Stimulated activated CD8-positive, alpha-beta memory T cell treated with anti-CD3 and anti-CD28 coated beads, Interleukin-4, amount 100 ng/mL, for 48 hours (primary cell): ENCODE measurements at regions not wholly inside any gene's neighbourhood (a gene's known extent, or its start where the extent isn't known, plus 50 kb on each side); places are given as distances from the start of the nearest gene placed in this dataset.
"Not testable (repeated sequence)": the region's sequence is repeated elsewhere in the genome, so short reads cannot be mapped to it uniquely, and the experiment has no call there.

ENCODE experiments used
- DNase-seq: peaks from one replicate; pipeline ENCODE4 v3.0.0-alpha.2; 2020

GRCh38 chr9:99650187-99650874, 171.4 kb upstream of the NR4A3 start:
- DNase-seq = no peak

GRCh38 chr9:99660191-99660636, 161.5 kb upstream of the NR4A3 start:
- no peak for DNase-seq

- no peak for DNase-seq
Observed at GRCh38 chr9:99663297-99663696, 158.4 kb upstream of the NR4A3 start.

GRCh38 chr9:99663856-99664255, 157.8 kb upstream of the NR4A3 start:
- DNase-seq = no peak

GRCh38 chr9:99666571-99666970, 155.1 kb upstream of the NR4A3 start:
- DNase-seq = no peak

GRCh38 chr9:99670886-99671285, 150.8 kb upstream of the NR4A3 start:
- not testable (repeated sequence) for DNase-seq

- no peak for DNase-seq
Observed at GRCh38 chr9:99677281-99677680, 144.4 kb upstream of the NR4A3 start.

- no peak for DNase-seq
Observed at GRCh38 chr9:99678566-99678965, 143.1 kb upstream of the NR4A3 start.

- no peak for DNase-seq
Observed at GRCh38 chr9:99680191-99680590, 141.5 kb upstream of the NR4A3 start.

- no peak for DNase-seq
Observed at GRCh38 chr9:99681113-99681512, 140.6 kb upstream of the NR4A3 start.

GRCh38 chr9:99682378-99682777, 139.3 kb upstream of the NR4A3 start:
- DNase-seq = no peak

GRCh38 chr9:99682870-99683269, 138.8 kb upstream of the NR4A3 start:
- DNase-seq = no peak

- DNase-seq = no peak
Observed at GRCh38 chr9:99690573-99690972, 131.1 kb upstream of the NR4A3 start.

- no peak for DNase-seq
Observed at GRCh38 chr9:99693888-99694287, 127.8 kb upstream of the NR4A3 start.

- DNase-seq = no peak
Observed at GRCh38 chr9:99694393-99694792, 127.3 kb upstream of the NR4A3 start.

GRCh38 chr9:99699396-99699795, 122.3 kb upstream of the NR4A3 start:
- DNase-seq = no peak

- no peak for DNase-seq
Observed at GRCh38 chr9:99712214-99712613, 109.5 kb upstream of the NR4A3 start.

GRCh38 chr9:99713838-99714306, 107.8 kb upstream of the NR4A3 start:
- no peak for DNase-seq

- no peak for DNase-seq
Observed at GRCh38 chr9:99718631-99719030, 103.1 kb upstream of the NR4A3 start.

- DNase-seq = no peak
Observed at GRCh38 chr9:99720455-99721050, 101.1 kb upstream of the NR4A3 start.

GRCh38 chr9:99721898-99722297, 99.8 kb upstream of the NR4A3 start:
- no peak for DNase-seq

- DNase-seq = no peak
Observed at GRCh38 chr9:99722877-99723276, 98.8 kb upstream of the NR4A3 start.

- no peak for DNase-seq
Observed at GRCh38 chr9:99724640-99725039, 97.0 kb upstream of the NR4A3 start.

- no peak for DNase-seq
Observed at GRCh38 chr9:99725852-99726251, 95.8 kb upstream of the NR4A3 start.

GRCh38 chr9:99726758-99727157, 94.9 kb upstream of the NR4A3 start:
- DNase-seq = no peak
